Keratinocyte (primary cell): ENCODE measurements at regions not wholly inside any gene's neighbourhood (a gene's known extent, or its start where the extent isn't known, plus 50 kb on each side); places are given as distances from the start of the nearest gene placed in this dataset.

Source experiments
- DNase-seq: peaks from one replicate; pipeline ENCODE4 v3.0.0-alpha.2; 2011; ENCODE audit warnings: low read depth, missing footprints, low spot score
- FAIRE-seq: peaks from 2 replicates; lab custom pipeline; 2011; peaks lifted over from hg19 to GRCh38; lab: Jason Lieb, UNC
- H2AFZ ChIP-seq: 2 replicates; pipeline ENCODE4 v1.6.0; 2012; ENCODE audit warnings: low read length, control low read depth, inconsistent platforms; ENCODE audit not compliant: control insufficient read depth
- H3K27ac ChIP-seq: 2 replicates; pipeline ENCODE4 v1.5.1; 2011; ENCODE audit warnings: low read length; ENCODE audit not compliant: control insufficient read depth, insufficient read depth
- H3K27me3 ChIP-seq: 3 replicates; pipeline ENCODE4 v1.6.0; 2011; ENCODE audit warnings: low read length; ENCODE audit not compliant: control insufficient read depth, insufficient read depth; ENCODE audit errors: extremely low read depth
- H3K36me3 ChIP-seq, 2 experiments: 2 replicates in 1 of 2; 3 replicates in 1 of 2; pipeline ENCODE4 v1.5.1; 2011; ENCODE audit warnings: low read length in 2 of 2, mild to moderate bottlenecking in 1 of 2; ENCODE audit not compliant: control insufficient read depth in 2 of 2, insufficient read depth in 2 of 2; ENCODE audit errors: extremely low read depth in 1 of 2
- H3K4me1 ChIP-seq: 3 replicates; pipeline ENCODE4 v1.5.1; 2011; ENCODE audit warnings: low read length; ENCODE audit not compliant: control insufficient read depth, insufficient read depth; ENCODE audit errors: extremely low read depth
- H3K4me2 ChIP-seq: 3 replicates; pipeline ENCODE4 v1.6.0; 2011; ENCODE audit warnings: low read depth, low read length; ENCODE audit not compliant: control insufficient read depth, insufficient read depth; ENCODE audit errors: extremely low read depth
- H3K4me3 ChIP-seq, 3 experiments: fragments of 200-600 bp in 1 of 3; sonication (generic) in 1 of 3; 2 replicates in 2 of 3; 3 replicates in 1 of 3; pipeline ENCODE4 v1.5.1; 2011 to 2016; ENCODE audit warnings: low read length in 3 of 3, mild to moderate bottlenecking in 3 of 3, control low read depth in 2 of 3, inconsistent platforms in 1 of 3, low read depth in 1 of 3, mixed read lengths in 1 of 3, mixed run types in 1 of 3, moderate library complexity in 1 of 3; ENCODE audit not compliant: control insufficient read depth in 2 of 3, insufficient read depth in 2 of 3; ENCODE audit errors: extremely low read depth in 1 of 3
- H3K79me2 ChIP-seq: 2 replicates; pipeline ENCODE4 v1.6.0; 2012; ENCODE audit warnings: low read length; ENCODE audit not compliant: control insufficient read depth, insufficient read depth
- H3K9ac ChIP-seq: 3 replicates; pipeline ENCODE4 v1.6.0; 2011; ENCODE audit warnings: low read length; ENCODE audit not compliant: control insufficient read depth, insufficient read depth; ENCODE audit errors: extremely low read depth
- H3K9me1 ChIP-seq: 3 replicates; pipeline ENCODE4 v1.6.0; 2011; ENCODE audit warnings: low read length; ENCODE audit not compliant: control insufficient read depth, insufficient read depth; ENCODE audit errors: extremely low read depth
- H3K9me3 ChIP-seq: 2 replicates; pipeline ENCODE4 v1.5.1; 2012; ENCODE audit warnings: low read depth, low read length; ENCODE audit not compliant: control insufficient read depth
- H4K20me1 ChIP-seq: 3 replicates; pipeline ENCODE4 v1.6.0; 2011; ENCODE audit warnings: low read length; ENCODE audit not compliant: control insufficient read depth, insufficient read depth; ENCODE audit errors: extremely low read depth
- CTCF ChIP-seq, 3 experiments: IDR thresholded peaks in 1 of 3; conservative IDR thresholded peaks in 1 of 3; optimal IDR thresholded peaks in 1 of 3; 2 replicates in 2 of 3; 3 replicates in 1 of 3; pipeline versions ENCODE3 to v1.5.1; 2011; ENCODE audit warnings: low read length in 3 of 3, mild to moderate bottlenecking in 3 of 3, moderate library complexity in 2 of 3, control low read depth in 1 of 3, inconsistent platforms in 1 of 3; ENCODE audit not compliant: insufficient read depth in 2 of 3; ENCODE audit errors: extremely low read depth in 1 of 3
- EZH2 ChIP-seq: IDR thresholded peaks from one replicate; pipeline ENCODE4 v1.6.1; 2012; ENCODE audit warnings: inconsistent platforms, mild to moderate bottlenecking, low read length, moderate library complexity
- dilution Hi-C: fragments of 300-500 bp; cut with MboI; formaldehyde crosslinking; loops from one replicate; pipeline ENCODE4 v1.7.0; 2020; ENCODE audit warnings: low sequenced_read_pairs; ENCODE audit not compliant: extremely low pct_ligation_motif_present

DNA sequence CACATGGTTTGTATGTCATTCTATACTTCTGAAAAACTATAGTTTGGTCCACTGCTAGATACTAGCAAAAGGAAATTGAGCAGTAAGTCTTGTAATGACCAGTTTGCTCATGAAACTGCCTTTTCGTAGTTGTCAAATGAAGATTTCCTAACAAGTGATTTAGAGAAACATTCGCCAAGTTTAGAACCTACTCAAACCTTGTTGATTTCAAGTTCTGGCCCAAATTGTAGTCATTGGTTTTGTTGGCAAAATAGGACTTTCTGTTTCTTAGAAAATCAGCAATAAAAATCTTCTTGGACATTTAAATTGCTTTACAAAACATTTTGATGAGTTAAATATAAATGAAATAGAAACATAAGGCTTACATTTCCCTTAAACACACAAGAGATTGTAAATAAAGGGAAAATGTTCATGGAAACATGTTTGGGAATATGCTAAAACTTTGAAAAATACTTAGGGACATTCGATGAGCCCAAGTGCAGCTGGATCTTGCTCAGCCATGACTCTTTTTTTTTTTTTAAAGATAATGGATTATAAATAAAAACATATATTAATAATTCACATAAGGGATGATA is 178.5 kb upstream of the LYPLAL1 start:
- H3K9me1 ChIP-seq: no peaks in the 10 kb centered on the region
- H3K36me3 ChIP-seq: no peaks in the 10 kb centered on the region
- H3K4me2 ChIP-seq: no peak overlapping the region
- H2AFZ ChIP-seq: no peak overlapping the region
- H3K27ac ChIP-seq: no peak overlapping the region
- no peaks in the 10 kb centered on the region for H3K9me3 ChIP-seq
- H3K4me3 ChIP-seq: no peak overlapping the region
- no peaks in the 10 kb centered on the region for H3K27me3 ChIP-seq
- no peak overlapping the region for H3K9ac ChIP-seq
- H4K20me1 ChIP-seq: no peaks in the 10 kb centered on the region
- no peaks in the 10 kb centered on the region for H3K4me1 ChIP-seq
- H3K79me2 ChIP-seq: no peaks in the 10 kb centered on the region
- dilution Hi-C loops: no loop called here
- DNase-seq (no peak), FAIRE-seq (no peak)
- TF ChIP-seq EZH2: no peak
- no peak for TF ChIP-seq CTCF (optimal IDR thresholded peaks at IDR 0.05 in 1 of 3, IDR thresholded peaks at IDR 0.05 in 1 of 3, conservative IDR thresholded peaks at IDR 0.05 in 1 of 3; ENCODE audit: extremely low read depth in 1 of 3, insufficient read depth in 2 of 3, low read length in 3 of 3)

GRCh38 chr1:218996362-218996761 is 177.3 kb upstream of the LYPLAL1 start:
- Histone ChIP-seq H3K9me1 (no peaks in the 10 kb centered on the region), H3K4me1 (no peaks in the 10 kb centered on the region), H2AFZ (no peak overlapping the region), H3K4me3 (no peak overlapping the region), H3K27me3 (no peaks in the 10 kb centered on the region), H3K9me3 (no peaks in the 10 kb centered on the region), H4K20me1 (no peaks in the 10 kb centered on the region), H3K4me2 (no peak overlapping the region), H3K79me2 (no peaks in the 10 kb centered on the region), H3K9ac (no peak overlapping the region), H3K27ac (no peak overlapping the region), H3K36me3 (no peaks in the 10 kb centered on the region)
- TF ChIP-seq EZH2 (no peak), CTCF (optimal IDR thresholded peaks at IDR 0.05 in 1 of 3, IDR thresholded peaks at IDR 0.05 in 1 of 3, conservative IDR thresholded peaks at IDR 0.05 in 1 of 3; ENCODE audit: extremely low read depth in 1 of 3, insufficient read depth in 2 of 3, low read length in 3 of 3) (no peak)
- DNase-seq: no peak
- FAIRE-seq: no peak
- dilution Hi-C loops: no loop called here
